Right cardiac atrium (tissue), 5 donors: ENCODE measurements at regions not wholly inside any gene's neighbourhood (a gene's known extent, or its start where the extent isn't known, plus 50 kb on each side); places are given as distances from the start of the nearest gene placed in this dataset.

Experiments
- ATAC-seq, 2 donors: fragments of 200-7000 bp; cut with Tn5 transposase; one replicate each; pipeline versions ENCODE4 v1.8.0 to v1.9.1; 2020; ENCODE audit warnings: moderate library complexity in 2 of 2, mild to moderate bottlenecking in 1 of 2
- DNase-seq, 3 donors: peaks; one replicate each; pipeline ENCODE4 v3.0.0-alpha.2; 2020
- H3K27ac ChIP-seq: one replicate; pipeline ENCODE4 v1.5.1; 2013; ENCODE audit warnings: mild to moderate bottlenecking, low read length, control low read depth, moderate library complexity
- H3K27me3 ChIP-seq: one replicate; pipeline ENCODE4 v1.6.1; 2013; ENCODE audit not compliant: control insufficient read depth, insufficient read depth
- H3K4me1 ChIP-seq: one replicate; pipeline ENCODE4 v1.6.1; 2013; ENCODE audit warnings: low read length; ENCODE audit not compliant: control insufficient read depth, insufficient read depth
- H3K4me3 ChIP-seq: one replicate; pipeline ENCODE4 v1.5.1; 2013; ENCODE audit warnings: low read length, control low read depth
- H3K9me3 ChIP-seq: one replicate; pipeline ENCODE4 v1.6.1; 2013; ENCODE audit warnings: low read length; ENCODE audit not compliant: control insufficient read depth
- WGBS: extraction: QIAGEN DNeasy Blood & Tissue Kit; methylation state at CpG from one replicate; pipeline ENCODE4 v1.1.7; 2013; 5-methylcytosine and 5-hydroxymethylcytosine counted together
- intact Hi-C, 4 donors: fragments of 100-400 bp; cut with DNase I; formaldehyde crosslinking; loops; one replicate each; pipeline versions ENCODE4 v1.11.0 to v1.14.0; 2022 to 2023
- donor health status: healthy with polysubstance abuse.
- donor health status: DM: no; HTN: yes; CAD: no.
- donor health status: DM: no; HTN: no; CAD: no.
- donor health status: DM: no; HTN: yes; CAD: no; lungs with severe emphysema.
- donor health status: DM: yes; HTN: yes; CAD: no.

GRCh38 chr13:89899302-89900103 is 1448.0 kb upstream of the MIR17HG start:
- Histone ChIP-seq H3K4me1 (no peaks in the 10 kb centered on the region), H3K9me3 (no peaks in the 10 kb centered on the region), H3K27ac (no peak overlapping the region), H3K27me3 (no peaks in the 10 kb centered on the region), H3K4me3 (no peak overlapping the region)
- intact Hi-C loops = no loop called here
- ATAC-seq = no peak
- WGBS = 84% methylated on average over 5 of the region's 5 CpGs
- DNase-seq = no peak

DNA sequence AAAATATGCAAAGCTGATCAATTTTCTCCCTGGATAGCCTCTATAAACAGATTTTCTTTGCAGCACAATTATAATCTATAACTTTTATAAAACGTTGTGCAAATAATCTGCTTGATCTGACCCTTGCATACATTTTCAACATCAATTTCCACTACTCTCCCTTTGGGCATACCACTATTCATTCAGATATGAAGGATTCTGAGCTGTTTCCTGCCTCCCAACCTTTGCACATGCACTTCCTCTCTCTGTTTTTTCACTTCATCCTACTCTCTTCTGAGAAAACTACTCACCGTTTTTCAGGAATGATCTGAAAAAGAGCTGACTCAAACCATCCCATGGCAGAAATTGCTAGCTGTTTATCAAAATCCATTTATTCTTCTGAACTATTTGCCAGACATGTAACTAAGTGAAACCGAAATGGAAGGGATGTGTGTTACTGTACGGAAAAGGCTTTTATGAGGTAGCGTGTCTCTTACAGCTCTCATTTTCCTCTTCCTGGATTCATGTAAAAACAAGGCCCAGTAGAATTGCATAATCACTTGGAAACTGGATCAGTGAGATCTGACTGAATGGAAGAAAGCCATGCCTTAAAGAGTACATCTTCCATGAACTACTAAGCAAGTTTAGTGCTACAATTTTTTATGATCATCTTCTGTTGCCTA is 1447.3 kb upstream of the MIR17HG start:
- no peak overlapping the region for H3K4me3 ChIP-seq
- WGBS = 63% methylated on average over 5 of the region's 5 CpGs
- no peak for ATAC-seq

GRCh38 chr13:89902223-89902622 is 1445.3 kb upstream of the MIR17HG start:
- Histone ChIP-seq H3K27ac (no peak overlapping the region), H3K9me3 (no peaks in the 10 kb centered on the region), H3K4me3 (no peak overlapping the region), H3K27me3 (no peaks in the 10 kb centered on the region), H3K4me1 (no peaks in the 10 kb centered on the region)
- ATAC-seq (no peak), DNase-seq (no peak)
- intact Hi-C loops = no loop called here

More for the DNA sequence above, 1447.3 kb upstream of the MIR17HG start:
- Histone ChIP-seq H3K4me1 (no peaks in the 10 kb centered on the region), H3K9me3 (no peaks in the 10 kb centered on the region), H3K27ac (no peak overlapping the region), H3K27me3 (no peaks in the 10 kb centered on the region)
- DNase-seq = no peak
- intact Hi-C loops = no loop called here

DNA sequence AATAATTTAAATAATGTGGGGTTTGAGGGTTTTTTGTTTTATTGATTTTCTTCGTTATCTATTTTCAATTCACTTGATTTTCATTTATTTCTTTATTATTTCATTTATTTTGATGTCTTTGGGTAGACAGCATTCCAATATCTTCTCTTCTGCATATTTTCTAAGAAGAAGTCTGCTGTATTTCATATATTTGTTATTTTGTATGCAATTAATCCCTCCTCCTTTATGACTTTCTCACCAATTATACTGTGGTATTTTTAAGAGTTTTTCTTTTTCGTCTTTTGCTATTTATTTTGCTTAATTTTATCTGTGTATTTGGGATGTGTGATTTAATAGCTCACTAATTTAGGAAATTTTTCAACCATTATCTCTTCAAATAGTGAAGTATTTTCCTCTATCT is 1444.4 kb upstream of the MIR17HG start:
- WGBS = 77% methylated on average over 2 of the region's 2 CpGs
- ATAC-seq (no peak), DNase-seq (no peak)
- no peaks in the 10 kb centered on the region for H3K9me3 ChIP-seq
- H3K4me1 ChIP-seq = no peaks in the 10 kb centered on the region
- no peak overlapping the region for H3K4me3 ChIP-seq
- no peaks in the 10 kb centered on the region for H3K27me3 ChIP-seq
- intact Hi-C loops = no loop called here
- H3K27ac ChIP-seq = no peak overlapping the region

DNA sequence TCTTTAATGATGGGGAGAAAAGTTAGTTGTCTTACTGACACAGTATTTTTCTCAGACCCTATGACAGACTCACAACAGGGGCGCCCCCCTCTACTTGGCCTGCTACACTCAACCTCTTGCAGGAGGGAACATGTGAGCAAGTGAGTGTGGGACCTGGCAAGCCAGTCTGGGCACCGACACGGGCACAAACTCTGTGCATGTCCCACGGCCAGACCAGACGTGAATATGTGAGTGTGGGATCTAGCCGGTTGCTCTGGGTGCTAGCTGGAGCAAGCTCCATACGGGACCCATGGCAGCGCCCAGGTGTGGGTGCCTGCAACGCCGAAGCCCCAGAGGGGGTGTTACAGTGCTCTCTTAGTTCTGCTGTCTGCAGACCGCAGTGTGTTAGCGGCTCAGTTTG is 1437.3 kb upstream of the MIR17HG start:
- Histone ChIP-seq H3K9me3 (no peaks in the 10 kb centered on the region), H3K27me3 (no peaks in the 10 kb centered on the region), H3K4me3 (no peak overlapping the region), H3K27ac (no peak overlapping the region), H3K4me1 (no peaks in the 10 kb centered on the region)
- ATAC-seq (no peak), DNase-seq (peak in 1 of 3 donors; percentile 20)
- WGBS = 86% methylated on average over 12 of the region's 12 CpGs
- intact Hi-C loops = no loop called here

GRCh38 chr13:89916551-89916950 is 1430.9 kb upstream of the MIR17HG start:
- no peak overlapping the region for H3K27ac ChIP-seq
- no peaks in the 10 kb centered on the region for H3K9me3 ChIP-seq
- DNase-seq (no peak), ATAC-seq (no peak)
- WGBS = 64% methylated on average over 2 of the region's 2 CpGs
- no peak overlapping the region for H3K4me3 ChIP-seq
- intact Hi-C loops = no loop called here
- no peaks in the 10 kb centered on the region for H3K4me1 ChIP-seq
- H3K27me3 ChIP-seq = no peaks in the 10 kb centered on the region

- intact Hi-C loops = no loop called here
- DNase-seq (no peak), ATAC-seq (no peak)
- 30% methylated on average over 2 of the region's 2 CpGs for WGBS
- H3K4me1 ChIP-seq = no peaks in the 10 kb centered on the region
- no peak overlapping the region for H3K4me3 ChIP-seq
- no peaks in the 10 kb centered on the region for H3K27me3 ChIP-seq
- H3K27ac ChIP-seq = no peak overlapping the region
- H3K9me3 ChIP-seq = no peaks in the 10 kb centered on the region
Observed at GRCh38 chr13:89920461-89920860, 1427.0 kb upstream of the MIR17HG start.

DNA sequence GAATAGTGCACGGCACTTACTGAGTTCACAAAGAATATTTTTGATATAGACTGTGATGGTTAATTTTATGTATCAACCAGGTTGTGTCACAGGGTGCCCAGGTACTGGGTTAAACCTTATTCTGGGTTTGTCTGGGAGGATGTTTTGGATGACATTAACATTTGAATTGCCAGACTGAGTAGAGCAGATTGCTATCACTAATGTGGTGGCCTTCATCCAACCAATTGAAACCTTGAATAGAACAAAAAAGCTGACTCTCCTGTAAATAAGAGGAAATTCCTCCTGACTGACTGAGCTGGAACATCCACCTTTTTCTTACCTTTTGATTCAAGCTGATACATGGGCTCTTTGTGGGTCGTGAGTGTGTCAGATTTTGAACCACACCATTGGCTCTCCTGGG is 1424.4 kb upstream of the MIR17HG start:
- no peaks in the 10 kb centered on the region for H3K9me3 ChIP-seq
- H3K27ac ChIP-seq = no peak overlapping the region
- ATAC-seq (no peak), DNase-seq (no peak)
- intact Hi-C loops = no loop called here
- no peaks in the 10 kb centered on the region for H3K4me1 ChIP-seq
- 80% methylated on average over 2 of the region's 2 CpGs for WGBS
- no peaks in the 10 kb centered on the region for H3K27me3 ChIP-seq
- H3K4me3 ChIP-seq = no peak overlapping the region

- intact Hi-C loops = no loop called here
- ATAC-seq = no peak
- Histone ChIP-seq H3K27me3 (no peaks in the 10 kb centered on the region), H3K27ac (no peak overlapping the region), H3K9me3 (no peaks in the 10 kb centered on the region), H3K4me3 (no peak overlapping the region), H3K4me1 (no peaks in the 10 kb centered on the region)
- 95% methylated on average over 2 of the region's 2 CpGs for WGBS
- DNase-seq = no peak
Observed at GRCh38 chr13:89923736-89924135, 1423.8 kb upstream of the MIR17HG start.

- no peak overlapping the region for H3K4me3 ChIP-seq
- H3K27me3 ChIP-seq = no peaks in the 10 kb centered on the region
- no peak for DNase-seq
- WGBS = 29% methylated on average over 2 of the region's 2 CpGs
- no peak overlapping the region for H3K27ac ChIP-seq
- no peak for ATAC-seq
- no peaks in the 10 kb centered on the region for H3K9me3 ChIP-seq
- intact Hi-C loops = no loop called here
- H3K4me1 ChIP-seq = no peaks in the 10 kb centered on the region
Observed at GRCh38 chr13:89925107-89925506, 1422.4 kb upstream of the MIR17HG start.

GRCh38 chr13:89930861-89931260 is 1416.6 kb upstream of the MIR17HG start:
- ATAC-seq = no peak
- Histone ChIP-seq H3K4me3 (no peak overlapping the region), H3K27me3 (no peaks in the 10 kb centered on the region), H3K27ac (no peak overlapping the region), H3K4me1 (no peaks in the 10 kb centered on the region), H3K9me3 (no peaks in the 10 kb centered on the region)
- 70% methylated on average over 2 of the region's 2 CpGs for WGBS
- no peak for DNase-seq
- intact Hi-C loops = no loop called here
